ENCODE measurements at regions not wholly inside any gene's neighbourhood (a gene's known extent, or its start where the extent isn't known, plus 50 kb on each side); places are given as distances from the start of the nearest gene placed in this dataset.

- intact Hi-C loops (cut with micrococcal nuclease) = no loop called here
- DNase-seq = no peak
- no peak overlapping the region for H3K4me3 Mint-ChIP-seq
- peaks cover 14% of the 10 kb centered on the region for H3K9me3 Mint-ChIP-seq
- no peaks in the 10 kb centered on the region for H3K27me3 Mint-ChIP-seq
- H3K36me3 Mint-ChIP-seq (ENCODE audit: low read depth) = no peaks in the 10 kb centered on the region
- H3K27ac Mint-ChIP-seq = no peak overlapping the region
- H3K4me1 Mint-ChIP-seq = no peaks in the 10 kb centered on the region
Measured at GRCh38 chr4:34170946-34171345, 2073.4 kb downstream of the ARAP2 start.

- Mint-ChIP-seq H3K4me3 (no peak overlapping the region), H3K4me1 (no peaks in the 10 kb centered on the region), H3K9me3 (peaks cover 11% of the 10 kb centered on the region), H3K36me3 (ENCODE audit: low read depth) (no peaks in the 10 kb centered on the region), H3K27me3 (no peaks in the 10 kb centered on the region), H3K27ac (no peak overlapping the region)
- DNase-seq = no peak
- intact Hi-C loops (cut with micrococcal nuclease) = no loop called here
Measured at GRCh38 chr4:34176609-34177008, 2067.7 kb downstream of the ARAP2 start.

DNA sequence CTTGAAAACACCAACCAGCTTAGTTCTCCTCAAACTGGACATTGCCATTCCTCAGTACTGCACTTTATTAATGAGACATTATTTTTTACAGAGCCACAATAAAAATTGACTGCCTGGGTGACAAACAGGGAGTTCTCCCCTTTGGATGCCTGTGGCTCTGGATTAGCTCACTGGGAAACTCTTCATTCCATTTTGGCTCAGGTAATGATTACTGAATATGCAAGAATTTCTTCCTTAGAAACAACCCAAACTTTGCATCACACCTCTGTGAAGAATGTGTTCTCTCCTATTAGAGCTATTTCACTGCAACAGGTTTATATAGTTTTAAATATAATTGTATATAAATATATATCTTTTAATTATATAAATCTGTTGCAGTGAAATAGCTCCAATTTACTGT is 2065.8 kb downstream of the ARAP2 start:
- Mint-ChIP-seq H3K27ac (no peak overlapping the region), H3K9me3 (peaks cover 10% of the 10 kb centered on the region), H3K4me3 (no peak overlapping the region), H3K27me3 (no peaks in the 10 kb centered on the region), H3K4me1 (no peaks in the 10 kb centered on the region), H3K36me3 (ENCODE audit: low read depth) (no peaks in the 10 kb centered on the region)
- intact Hi-C loops (cut with micrococcal nuclease) = no loop called here
- DNase-seq = no peak

DNA sequence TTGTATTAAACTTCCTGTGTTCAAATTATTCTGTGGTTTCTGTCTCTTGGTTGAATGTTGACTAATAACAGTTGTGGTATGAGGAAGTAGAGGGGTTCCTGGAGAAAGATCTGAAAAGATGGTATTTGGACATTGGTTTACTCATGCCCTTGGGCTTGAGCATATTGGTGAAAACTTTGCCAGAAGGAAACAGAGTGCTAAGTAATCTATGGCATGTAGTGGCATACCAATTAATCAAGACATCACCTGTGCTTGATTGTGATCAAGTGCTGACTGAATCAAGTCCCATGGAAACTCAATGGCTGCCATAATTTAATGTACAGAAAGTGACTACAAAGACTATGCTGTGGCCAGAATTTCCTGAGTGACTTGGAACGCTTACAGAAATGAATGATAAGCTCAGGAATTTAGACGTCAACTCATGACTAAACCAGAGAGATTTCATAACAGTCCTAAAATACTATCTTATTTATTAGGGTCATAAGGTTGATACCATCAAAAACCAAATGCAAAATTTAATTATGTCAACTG is 2062.9 kb downstream of the ARAP2 start:
- H3K9me3 Mint-ChIP-seq = peaks cover 3% of the 10 kb centered on the region
- H3K4me1 Mint-ChIP-seq = no peaks in the 10 kb centered on the region
- no peaks in the 10 kb centered on the region for H3K36me3 Mint-ChIP-seq (ENCODE audit: low read depth)
- intact Hi-C loops (cut with micrococcal nuclease) = no loop called here
- no peak overlapping the region for H3K4me3 Mint-ChIP-seq
- no peak for DNase-seq
- H3K27me3 Mint-ChIP-seq = no peaks in the 10 kb centered on the region
- no peak overlapping the region for H3K27ac Mint-ChIP-seq

GRCh38 chr4:34181891-34182290 is 2062.4 kb downstream of the ARAP2 start:
- peaks cover 3% of the 10 kb centered on the region for H3K9me3 Mint-ChIP-seq

GRCh38 chr4:34182306-34182705 is 2062.0 kb downstream of the ARAP2 start:
- H3K4me1 Mint-ChIP-seq = no peaks in the 10 kb centered on the region
- no peak overlapping the region for H3K4me3 Mint-ChIP-seq
- no peak for DNase-seq
- H3K9me3 Mint-ChIP-seq = peaks cover 3% of the 10 kb centered on the region
- intact Hi-C loops (cut with micrococcal nuclease) = no loop called here
- H3K36me3 Mint-ChIP-seq (ENCODE audit: low read depth) = no peaks in the 10 kb centered on the region
- H3K27ac Mint-ChIP-seq = no peak overlapping the region
- H3K27me3 Mint-ChIP-seq = no peaks in the 10 kb centered on the region

More at GRCh38 chr4:34181891-34182290, 2062.4 kb downstream of the ARAP2 start:
- H3K4me1 Mint-ChIP-seq = no peaks in the 10 kb centered on the region
- H3K36me3 Mint-ChIP-seq (ENCODE audit: low read depth) = no peaks in the 10 kb centered on the region
- intact Hi-C loops (cut with micrococcal nuclease) = no loop called here
- no peaks in the 10 kb centered on the region for H3K27me3 Mint-ChIP-seq
- H3K4me3 Mint-ChIP-seq = no peak overlapping the region
- DNase-seq = no peak
- H3K27ac Mint-ChIP-seq = no peak overlapping the region

- Mint-ChIP-seq H3K27ac (no peak overlapping the region), H3K27me3 (no peaks in the 10 kb centered on the region), H3K36me3 (ENCODE audit: low read depth) (no peaks in the 10 kb centered on the region), H3K4me1 (no peaks in the 10 kb centered on the region), H3K4me3 (no peak overlapping the region), H3K9me3 (peaks cover 3% of the 10 kb centered on the region)
- no peak for DNase-seq
- intact Hi-C loops (cut with micrococcal nuclease) = no loop called here
Measured at GRCh38 chr4:34183926-34184325, 2060.4 kb downstream of the ARAP2 start.

- H3K4me1 Mint-ChIP-seq = no peaks in the 10 kb centered on the region
- no peaks in the 10 kb centered on the region for H3K36me3 Mint-ChIP-seq (ENCODE audit: low read depth)
- DNase-seq = no peak
- no peaks in the 10 kb centered on the region for H3K27me3 Mint-ChIP-seq
- H3K27ac Mint-ChIP-seq = no peak overlapping the region
- peaks cover under 1% of the 10 kb centered on the region for H3K9me3 Mint-ChIP-seq
- H3K4me3 Mint-ChIP-seq = no peak overlapping the region
- intact Hi-C loops (cut with micrococcal nuclease) = no loop called here
Measured at GRCh38 chr4:34187056-34187455, 2057.3 kb downstream of the ARAP2 start.

DNA sequence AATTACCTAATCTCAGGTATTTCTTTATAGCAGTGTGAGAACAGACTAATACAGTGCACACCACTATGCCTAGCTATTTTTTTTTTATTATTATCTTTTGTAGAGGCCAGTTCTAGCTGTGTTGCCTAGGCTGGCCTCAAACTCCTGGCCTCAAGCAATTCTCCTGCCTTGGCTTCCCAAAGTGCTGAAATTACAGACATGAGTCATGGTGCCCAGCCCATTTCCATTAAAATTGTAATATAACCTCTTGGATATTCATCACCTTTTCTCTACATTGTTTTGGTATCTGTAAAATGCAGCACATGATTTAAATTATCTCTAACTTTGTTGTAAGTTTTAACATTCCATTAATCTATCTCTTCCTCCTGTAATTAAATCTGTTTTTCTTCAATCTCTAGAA is 2052.9 kb downstream of the ARAP2 start:
- no peaks in the 10 kb centered on the region for H3K27me3 Mint-ChIP-seq
- no peak overlapping the region for H3K4me3 Mint-ChIP-seq
- H3K9me3 Mint-ChIP-seq = no peaks in the 10 kb centered on the region
- intact Hi-C loops (cut with micrococcal nuclease) = no loop called here
- H3K27ac Mint-ChIP-seq = no peak overlapping the region
- DNase-seq = no peak
- H3K4me1 Mint-ChIP-seq = no peaks in the 10 kb centered on the region
- no peaks in the 10 kb centered on the region for H3K36me3 Mint-ChIP-seq (ENCODE audit: low read depth)

- H3K9me3 Mint-ChIP-seq = no peaks in the 10 kb centered on the region
- no peak for DNase-seq
- H3K4me1 Mint-ChIP-seq = no peaks in the 10 kb centered on the region
- no peak overlapping the region for H3K4me3 Mint-ChIP-seq
- H3K36me3 Mint-ChIP-seq (ENCODE audit: low read depth) = no peaks in the 10 kb centered on the region
- no peaks in the 10 kb centered on the region for H3K27me3 Mint-ChIP-seq
- intact Hi-C loops (cut with micrococcal nuclease) = no loop called here
- H3K27ac Mint-ChIP-seq = no peak overlapping the region
Measured at GRCh38 chr4:34193451-34194154, 2050.7 kb downstream of the ARAP2 start.

- Mint-ChIP-seq H3K27ac (no peak overlapping the region), H3K9me3 (no peaks in the 10 kb centered on the region), H3K27me3 (no peaks in the 10 kb centered on the region), H3K36me3 (ENCODE audit: low read depth) (no peaks in the 10 kb centered on the region), H3K4me3 (no peak overlapping the region), H3K4me1 (no peaks in the 10 kb centered on the region)
- no peak for DNase-seq
- intact Hi-C loops (cut with micrococcal nuclease) = no loop called here
Measured at GRCh38 chr4:34194585-34194984, 2049.7 kb downstream of the ARAP2 start.

- Mint-ChIP-seq H3K4me3 (no peak overlapping the region), H3K4me1 (no peaks in the 10 kb centered on the region), H3K27me3 (no peaks in the 10 kb centered on the region), H3K9me3 (no peaks in the 10 kb centered on the region), H3K36me3 (ENCODE audit: low read depth) (no peaks in the 10 kb centered on the region), H3K27ac (no peak overlapping the region)
- no peak for DNase-seq
- intact Hi-C loops (cut with micrococcal nuclease) = no loop called here
Measured at GRCh38 chr4:34196375-34196774, 2047.9 kb downstream of the ARAP2 start.

DNA sequence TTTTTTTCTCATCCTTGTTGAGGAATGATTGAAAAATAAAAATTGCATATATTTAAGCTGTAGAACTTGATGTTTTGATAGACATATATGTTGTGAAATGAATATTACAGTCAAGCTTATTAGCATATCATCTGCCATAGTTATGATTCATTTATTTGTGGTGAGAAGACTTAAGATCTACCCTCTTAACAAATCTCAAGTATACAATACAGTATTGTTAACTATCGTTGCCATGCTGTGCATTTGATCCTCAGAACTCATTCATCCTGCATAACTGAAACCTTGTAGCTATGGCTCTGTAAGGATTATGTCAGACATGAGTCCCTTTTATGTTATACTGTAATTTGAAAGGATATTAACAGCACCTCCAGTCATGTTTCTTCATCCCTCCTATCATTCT is 2045.3 kb downstream of the ARAP2 start:
- H3K4me3 Mint-ChIP-seq = no peak overlapping the region
- no peaks in the 10 kb centered on the region for H3K4me1 Mint-ChIP-seq
- H3K36me3 Mint-ChIP-seq (ENCODE audit: low read depth) = no peaks in the 10 kb centered on the region
- DNase-seq = no peak
- no peaks in the 10 kb centered on the region for H3K27me3 Mint-ChIP-seq
- H3K9me3 Mint-ChIP-seq = no peaks in the 10 kb centered on the region
- no peak overlapping the region for H3K27ac Mint-ChIP-seq
- intact Hi-C loops (cut with micrococcal nuclease) = no loop called here

DNA sequence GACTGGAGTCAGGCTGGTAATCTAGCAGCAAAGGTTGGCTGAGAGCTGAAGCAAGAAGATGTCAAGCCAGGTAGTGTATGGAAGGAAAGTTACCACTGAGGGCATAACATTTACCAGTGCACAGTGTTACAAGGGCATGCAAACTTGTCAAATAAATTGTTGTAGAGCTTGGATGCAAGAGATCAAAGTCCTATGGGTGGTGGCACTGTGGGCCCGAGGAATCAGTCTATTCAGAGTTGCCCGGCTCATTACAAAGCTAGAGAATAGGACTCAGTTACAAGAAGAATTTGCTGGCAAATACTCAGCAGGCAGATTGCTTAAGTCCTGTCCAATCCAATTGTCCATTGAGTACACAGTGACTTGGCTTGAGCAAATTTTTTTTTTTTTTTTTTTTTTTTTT is 2043.8 kb downstream of the ARAP2 start:
- no peak for DNase-seq
- no peak overlapping the region for H3K4me3 Mint-ChIP-seq
- intact Hi-C loops (cut with micrococcal nuclease) = no loop called here
- H3K36me3 Mint-ChIP-seq (ENCODE audit: low read depth) = no peaks in the 10 kb centered on the region
- H3K4me1 Mint-ChIP-seq = no peaks in the 10 kb centered on the region
- peaks cover 4% of the 10 kb centered on the region for H3K9me3 Mint-ChIP-seq
- no peaks in the 10 kb centered on the region for H3K27me3 Mint-ChIP-seq
- H3K27ac Mint-ChIP-seq = no peak overlapping the region

GRCh38 chr4:34202154-34202553 is 2042.2 kb downstream of the ARAP2 start:
- intact Hi-C loops (cut with micrococcal nuclease) = no loop called here
- Mint-ChIP-seq H3K36me3 (ENCODE audit: low read depth) (no peaks in the 10 kb centered on the region), H3K27ac (no peak overlapping the region), H3K27me3 (no peaks in the 10 kb centered on the region), H3K4me1 (no peaks in the 10 kb centered on the region), H3K9me3 (peaks cover 4% of the 10 kb centered on the region), H3K4me3 (no peak overlapping the region)
- DNase-seq = no peak
